Gastroesophageal sphincter (tissue), 4 donors: ENCODE measurements at regions not wholly inside any gene's neighbourhood (a gene's known extent, or its start where the extent isn't known, plus 50 kb on each side); places are given as distances from the start of the nearest gene placed in this dataset.

ENCODE experiments used
- ATAC-seq: fragments of 150-250 bp; one replicate; pipeline ENCODE4 v1.9.1; 2016; ENCODE audit warnings: mild to moderate bottlenecking, moderate library complexity
- H3K27ac ChIP-seq, 4 donors: fragments of 200-600 bp; sonication (generic) in 3 of 4; 1 replicate in 3 of 4; 2 replicates in 1 of 4; pipeline ENCODE4 v1.5.1; 2016 to 2019
- H3K27me3 ChIP-seq: fragments of 200-600 bp; sonication (generic); one replicate; pipeline ENCODE4 v1.5.1; 2019
- H3K36me3 ChIP-seq, 2 donors: fragments of 200-600 bp; sonication (generic); one replicate each; pipeline ENCODE4 v1.5.1; 2019; ENCODE audit warnings: control low read depth in 1 of 2
- H3K4me1 ChIP-seq, 3 donors: fragments of 200-600 bp; sonication (generic); 1 replicate in 2 of 3; 2 replicates in 1 of 3; pipeline ENCODE4 v1.5.1; 2016 to 2019; ENCODE audit warnings: control low read depth in 2 of 3
- H3K4me3 ChIP-seq, 2 donors: fragments of 200-600 bp; sonication (generic); one replicate each; pipeline ENCODE4 v1.5.1; 2019; ENCODE audit warnings: mild to moderate bottlenecking in 1 of 2, moderate library complexity in 1 of 2
- H3K9me3 ChIP-seq, 3 donors: fragments of 200-600 bp; sonication (generic); one replicate each; pipeline ENCODE4 v1.5.1; 2017 to 2019; ENCODE audit warnings: control low read depth in 2 of 3
- CTCF ChIP-seq, 4 experiments: fragments of 200-600 bp in 2 of 4; fragments of 450-650 bp in 2 of 4; sonication (generic) in 1 of 4; IDR thresholded peaks; one replicate each; pipeline ENCODE4 v1.5.1; 2017 to 2019; ENCODE audit warnings: antibody characterized with exemption in 4 of 4, mild to moderate bottlenecking in 2 of 4, moderate library complexity in 2 of 4
- EP300 ChIP-seq: sonication (generic); formaldehyde crosslinking; IDR thresholded peaks from one replicate; pipeline ENCODE4 v1.6.1; 2017; ENCODE audit warnings: antibody characterized with exemption, mild to moderate bottlenecking
- POLR2A ChIP-seq, 2 donors: fragments of 450-650 bp; IDR thresholded peaks; one replicate each; pipeline ENCODE4 v1.6.1; 2017; ENCODE audit warnings: antibody characterized with exemption in 2 of 2, mild to moderate bottlenecking in 2 of 2, moderate library complexity in 1 of 2
- POLR2AphosphoS5 ChIP-seq: sonication (generic); formaldehyde crosslinking; IDR thresholded peaks from one replicate; pipeline ENCODE4 v1.6.1; 2017; ENCODE audit warnings: antibody characterized with exemption
- WGBS, 2 donors: methylation state at CpG; one replicate each; pipeline ENCODE4 v1.1.5; 2018; ENCODE audit warnings: low coverage in 1 of 2; 5-methylcytosine and 5-hydroxymethylcytosine counted together

DNA sequence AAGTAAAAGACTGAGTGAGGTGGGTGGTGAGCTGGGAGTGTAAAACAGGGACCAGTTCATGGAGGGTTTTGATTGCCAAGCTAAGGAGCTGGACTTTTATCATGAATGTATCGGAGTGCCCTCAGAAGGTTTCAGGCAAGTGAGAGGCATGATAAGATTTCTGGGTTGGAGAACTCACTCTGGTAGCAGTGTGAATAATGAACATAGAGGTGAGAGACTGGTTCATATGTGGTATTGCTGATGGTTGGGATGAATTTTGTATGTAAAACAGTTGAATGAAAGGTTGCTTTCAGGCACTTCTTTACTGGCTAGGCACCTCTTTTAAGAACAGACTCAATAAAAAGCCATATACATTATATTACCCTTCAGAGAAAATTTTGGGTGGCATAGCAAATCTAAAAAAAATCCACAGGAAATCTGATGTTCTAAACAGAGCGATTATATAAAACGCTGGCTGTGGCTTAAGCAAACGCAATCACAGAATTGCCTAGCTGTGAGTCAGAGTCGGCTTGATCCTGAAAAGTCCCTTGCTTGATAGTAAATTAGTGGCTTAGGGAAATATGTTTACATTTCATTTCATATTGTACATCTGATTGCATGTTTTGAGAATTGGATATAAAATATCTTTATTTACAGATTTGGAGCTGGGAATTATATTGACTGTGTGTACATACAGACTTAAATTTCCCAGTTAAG lies 92.9 kb upstream of the HDAC9 start:
- 61 to 98% methylated on average over 5 of the region's 5 CpGs for WGBS, 2 donors
- Histone ChIP-seq H3K36me3 (no peaks in the 10 kb centered on the region), H3K9me3 (no peaks in the 10 kb centered on the region), H3K27ac (no peak overlapping the region), H3K4me1 (peaks cover 0 to 8% (median 0%) of the 10 kb centered on the region in 3 donors), H3K4me3 (no peak overlapping the region), H3K27me3 (no peaks in the 10 kb centered on the region)
- TF ChIP-seq EP300 (no peak), POLR2AphosphoS5 (no peak), POLR2A (IDR thresholded peaks at IDR 0.05) (no peak), CTCF (IDR thresholded peaks at IDR 0.05) (no peak)
- no peak for ATAC-seq

DNA sequence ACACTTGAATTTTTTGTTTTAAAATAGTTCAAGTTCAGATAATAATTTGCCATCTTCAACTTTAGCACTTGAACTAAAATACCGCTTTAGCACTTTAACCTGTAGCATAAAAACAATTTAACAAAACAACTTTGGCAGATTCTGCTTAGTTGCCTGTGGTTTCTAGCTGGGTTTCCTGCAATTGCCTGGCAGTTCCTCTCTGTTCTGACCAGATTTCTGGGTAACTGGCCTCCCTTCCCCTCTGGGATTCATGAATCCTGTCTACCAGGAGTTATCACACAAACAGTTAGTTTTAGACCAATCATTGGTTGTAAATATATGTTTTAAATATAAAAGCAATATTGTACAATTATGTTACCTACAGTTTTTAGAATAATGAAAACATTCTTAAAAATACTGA lies 89.8 kb upstream of the HDAC9 start:
- Histone ChIP-seq H3K4me1 (peaks cover 0 to 4% (median 0%) of the 10 kb centered on the region in 3 donors), H3K9me3 (no peaks in the 10 kb centered on the region), H3K27ac (no peak overlapping the region), H3K36me3 (no peaks in the 10 kb centered on the region), H3K4me3 (no peak overlapping the region), H3K27me3 (no peaks in the 10 kb centered on the region)
- WGBS, 2 donors = 61 to 100% methylated on average over 1 of the region's 1 CpG
- ATAC-seq = no peak
- no peak for TF ChIP-seq POLR2A (IDR thresholded peaks at IDR 0.05)
- no peak for TF ChIP-seq EP300
- no peak for TF ChIP-seq CTCF (IDR thresholded peaks at IDR 0.05)
- TF ChIP-seq POLR2AphosphoS5 = no peak

- Histone ChIP-seq H3K9me3 (no peaks in the 10 kb centered on the region), H3K36me3 (no peaks in the 10 kb centered on the region), H3K4me3 (no peak overlapping the region), H3K27me3 (no peaks in the 10 kb centered on the region), H3K4me1 (no peaks in the 10 kb centered on the region), H3K27ac (no peak overlapping the region)
- TF ChIP-seq POLR2A (IDR thresholded peaks at IDR 0.05) (no peak), POLR2AphosphoS5 (no peak), EP300 (no peak), CTCF (IDR thresholded peaks at IDR 0.05) (no peak)
- no peak for ATAC-seq
- 33 to 52% methylated on average over 2 to 4 of the region's 4 CpGs for WGBS, 2 donors
Observed at GRCh38 chr7:18407385-18407784, 88.2 kb upstream of the HDAC9 start.

- ATAC-seq = no peak
- no peaks in the 10 kb centered on the region for H3K9me3 ChIP-seq
- TF ChIP-seq CTCF (IDR thresholded peaks at IDR 0.05) (no peak), POLR2AphosphoS5 (no peak), EP300 (no peak), POLR2A (IDR thresholded peaks at IDR 0.05) (no peak)
- H3K4me3 ChIP-seq = no peak overlapping the region
- no peaks in the 10 kb centered on the region for H3K4me1 ChIP-seq
- H3K36me3 ChIP-seq = no peaks in the 10 kb centered on the region
- H3K27ac ChIP-seq = no peak overlapping the region
- 13 to 33% methylated on average over 2 of the region's 2 CpGs for WGBS, 2 donors
- H3K27me3 ChIP-seq = no peaks in the 10 kb centered on the region
Observed at GRCh38 chr7:18408461-18408860, 87.1 kb upstream of the HDAC9 start.

DNA sequence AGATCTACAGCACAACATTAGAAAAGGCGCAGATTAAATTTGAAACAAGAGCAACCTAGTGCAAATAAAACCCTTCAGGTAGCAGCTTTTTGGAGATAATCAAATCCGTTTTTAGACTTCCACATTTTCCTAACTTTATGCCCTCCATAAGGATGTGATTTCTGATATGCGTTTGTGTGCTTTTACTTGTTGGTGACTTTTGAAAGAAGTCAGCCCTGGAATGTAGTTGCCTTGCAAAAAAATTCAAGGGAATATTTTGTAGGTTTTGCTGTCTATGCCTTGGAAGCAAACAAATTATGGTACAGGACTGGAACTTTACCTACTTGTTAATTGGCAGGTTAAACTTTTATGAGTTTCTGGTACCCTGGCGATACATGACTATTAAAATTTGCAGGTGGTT lies 86.7 kb upstream of the HDAC9 start:
- Histone ChIP-seq H3K36me3 (no peaks in the 10 kb centered on the region), H3K27me3 (no peaks in the 10 kb centered on the region), H3K4me3 (no peak overlapping the region), H3K27ac (no peak overlapping the region), H3K9me3 (no peaks in the 10 kb centered on the region), H3K4me1 (no peaks in the 10 kb centered on the region)
- no peak for TF ChIP-seq POLR2AphosphoS5
- no peak for TF ChIP-seq CTCF (IDR thresholded peaks at IDR 0.05)
- no peak for TF ChIP-seq POLR2A (IDR thresholded peaks at IDR 0.05)
- no peak for TF ChIP-seq EP300
- ATAC-seq = no peak
- 93 to 94% methylated on average over 3 to 4 of the region's 4 CpGs for WGBS, 2 donors
